ENCODE measurements at regions not wholly inside any gene's neighbourhood (a gene's known extent, or its start where the extent isn't known, plus 50 kb on each side); places are given as distances from the start of the nearest gene placed in this dataset.
"Not testable (repeated sequence)": the region's sequence is repeated elsewhere in the genome, so short reads cannot be mapped to it uniquely, and the experiment has no call there.

GRCh38 chr1:201637282-201638079 lies 98.6 kb downstream of the NAV1 start:
- no peak for DNase-seq (ENCODE audit: low spot score)
- no peaks in the 10 kb centered on the region for H3K9me3 Mint-ChIP-seq
- H3K27me3 Mint-ChIP-seq (ENCODE audit: low read depth) = peaks cover 2% of the 10 kb centered on the region
- H3K4me1 Mint-ChIP-seq (ENCODE audit: low read depth) = no peaks in the 10 kb centered on the region
- no peak overlapping the region for H3K4me3 Mint-ChIP-seq
- no peak overlapping the region for H3K27ac Mint-ChIP-seq
- no peaks in the 10 kb centered on the region for H3K36me3 Mint-ChIP-seq (ENCODE audit: low read depth)

GRCh38 chr1:201639391-201639790 lies 100.5 kb downstream of the NAV1 start:
- Mint-ChIP-seq H3K27ac (no peak overlapping the region), H3K9me3 (no peaks in the 10 kb centered on the region), H3K27me3 (ENCODE audit: low read depth) (no peaks in the 10 kb centered on the region), H3K36me3 (ENCODE audit: low read depth) (no peaks in the 10 kb centered on the region), H3K4me1 (ENCODE audit: low read depth) (no peaks in the 10 kb centered on the region), H3K4me3 (no peak overlapping the region)
- no peak for DNase-seq (ENCODE audit: low spot score)

GRCh38 chr1:201639826-201640225 lies 100.9 kb downstream of the NAV1 start:
- no peaks in the 10 kb centered on the region for H3K4me1 Mint-ChIP-seq (ENCODE audit: low read depth)
- no peaks in the 10 kb centered on the region for H3K9me3 Mint-ChIP-seq
- H3K4me3 Mint-ChIP-seq = no peak overlapping the region
- no peak for DNase-seq (ENCODE audit: low spot score)
- no peaks in the 10 kb centered on the region for H3K36me3 Mint-ChIP-seq (ENCODE audit: low read depth)
- H3K27me3 Mint-ChIP-seq (ENCODE audit: low read depth) = no peaks in the 10 kb centered on the region
- H3K27ac Mint-ChIP-seq = no peak overlapping the region

GRCh38 chr1:201640624-201641023 lies 101.7 kb downstream of the NAV1 start:
- Mint-ChIP-seq H3K36me3 (ENCODE audit: low read depth) (no peaks in the 10 kb centered on the region), H3K4me1 (ENCODE audit: low read depth) (no peaks in the 10 kb centered on the region), H3K4me3 (no peak overlapping the region), H3K27ac (no peak overlapping the region), H3K9me3 (no peaks in the 10 kb centered on the region), H3K27me3 (ENCODE audit: low read depth) (peaks cover under 1% of the 10 kb centered on the region)
- DNase-seq (ENCODE audit: low spot score) = no peak

- H3K36me3 Mint-ChIP-seq (ENCODE audit: low read depth) = no peaks in the 10 kb centered on the region
- H3K27me3 Mint-ChIP-seq (ENCODE audit: low read depth) = peaks cover 9% of the 10 kb centered on the region
- H3K9me3 Mint-ChIP-seq = no peaks in the 10 kb centered on the region
- no peak overlapping the region for H3K27ac Mint-ChIP-seq
- H3K4me3 Mint-ChIP-seq = no peak overlapping the region
- DNase-seq (ENCODE audit: low spot score) = no peak
- no peaks in the 10 kb centered on the region for H3K4me1 Mint-ChIP-seq (ENCODE audit: low read depth)
Observed at GRCh38 chr1:201641524-201642253, 102.8 kb downstream of the NAV1 start.

- H3K36me3 Mint-ChIP-seq (ENCODE audit: low read depth) = no peaks in the 10 kb centered on the region
- H3K27ac Mint-ChIP-seq = no peak overlapping the region
- no peaks in the 10 kb centered on the region for H3K4me1 Mint-ChIP-seq (ENCODE audit: low read depth)
- no peak overlapping the region for H3K4me3 Mint-ChIP-seq
- peaks cover 26% of the 10 kb centered on the region for H3K27me3 Mint-ChIP-seq (ENCODE audit: low read depth)
- no peaks in the 10 kb centered on the region for H3K9me3 Mint-ChIP-seq
- no peak for DNase-seq (ENCODE audit: low spot score)
Observed at GRCh38 chr1:201643835-201644104, 104.8 kb downstream of the NAV1 start.

GRCh38 chr1:201644197-201644596 lies 105.3 kb downstream of the NAV1 start:
- no peaks in the 10 kb centered on the region for H3K36me3 Mint-ChIP-seq (ENCODE audit: low read depth)
- H3K27ac Mint-ChIP-seq = no peak overlapping the region
- DNase-seq (ENCODE audit: low spot score) = no peak
- H3K27me3 Mint-ChIP-seq (ENCODE audit: low read depth) = peaks cover 27% of the 10 kb centered on the region
- no peaks in the 10 kb centered on the region for H3K4me1 Mint-ChIP-seq (ENCODE audit: low read depth)
- no peaks in the 10 kb centered on the region for H3K9me3 Mint-ChIP-seq
- no peak overlapping the region for H3K4me3 Mint-ChIP-seq

- H3K4me1 Mint-ChIP-seq (ENCODE audit: low read depth); H3K4me3 Mint-ChIP-seq; H3K27ac Mint-ChIP-seq; H3K9me3 Mint-ChIP-seq; DNase-seq (ENCODE audit: low spot score); H3K36me3 Mint-ChIP-seq (ENCODE audit: low read depth): not testable (repeated sequence)
- peaks cover 35% of the 10 kb centered on the region for H3K27me3 Mint-ChIP-seq (ENCODE audit: low read depth)
Observed at GRCh38 chr1:201645000-201645399, 106.1 kb downstream of the NAV1 start.

- no peak overlapping the region for H3K4me3 Mint-ChIP-seq
- H3K27me3 Mint-ChIP-seq (ENCODE audit: low read depth) = peaks cover 41% of the 10 kb centered on the region
- no peaks in the 10 kb centered on the region for H3K9me3 Mint-ChIP-seq
- H3K36me3 Mint-ChIP-seq (ENCODE audit: low read depth) = no peaks in the 10 kb centered on the region
- H3K27ac Mint-ChIP-seq = no peak overlapping the region
- no peaks in the 10 kb centered on the region for H3K4me1 Mint-ChIP-seq (ENCODE audit: low read depth)
- DNase-seq (ENCODE audit: low spot score) = no peak
Observed at GRCh38 chr1:201645956-201646355, 107.0 kb downstream of the NAV1 start.

GRCh38 chr1:201646411-201647022 lies 107.6 kb downstream of the NAV1 start:
- H3K27me3 Mint-ChIP-seq (ENCODE audit: low read depth) = peaks cover 46% of the 10 kb centered on the region
- no peak overlapping the region for H3K4me3 Mint-ChIP-seq
- H3K9me3 Mint-ChIP-seq = no peaks in the 10 kb centered on the region
- H3K36me3 Mint-ChIP-seq (ENCODE audit: low read depth) = no peaks in the 10 kb centered on the region
- no peaks in the 10 kb centered on the region for H3K4me1 Mint-ChIP-seq (ENCODE audit: low read depth)
- no peak overlapping the region for H3K27ac Mint-ChIP-seq
- no peak for DNase-seq (ENCODE audit: low spot score)

- H3K4me1 Mint-ChIP-seq (ENCODE audit: low read depth) = no peaks in the 10 kb centered on the region
- no peaks in the 10 kb centered on the region for H3K9me3 Mint-ChIP-seq
- DNase-seq (ENCODE audit: low spot score) = no peak
- no peaks in the 10 kb centered on the region for H3K36me3 Mint-ChIP-seq (ENCODE audit: low read depth)
- peaks cover 51% of the 10 kb centered on the region for H3K27me3 Mint-ChIP-seq (ENCODE audit: low read depth)
- H3K4me3 Mint-ChIP-seq = peak overlapping the region; percentile 34
- no peak overlapping the region for H3K27ac Mint-ChIP-seq
Observed at GRCh38 chr1:201647094-201647493, 108.2 kb downstream of the NAV1 start.

GRCh38 chr1:201647722-201648065 lies 108.8 kb downstream of the NAV1 start:
- no peaks in the 10 kb centered on the region for H3K36me3 Mint-ChIP-seq (ENCODE audit: low read depth)
- H3K27me3 Mint-ChIP-seq (ENCODE audit: low read depth) = peaks cover 51% of the 10 kb centered on the region
- no peaks in the 10 kb centered on the region for H3K9me3 Mint-ChIP-seq
- DNase-seq (ENCODE audit: low spot score) = no peak
- H3K27ac Mint-ChIP-seq = no peak overlapping the region
- peak overlapping the region; percentile 5 for H3K4me3 Mint-ChIP-seq
- H3K4me1 Mint-ChIP-seq (ENCODE audit: low read depth) = no peaks in the 10 kb centered on the region

- no peaks in the 10 kb centered on the region for H3K36me3 Mint-ChIP-seq (ENCODE audit: low read depth)
- H3K4me1 Mint-ChIP-seq (ENCODE audit: low read depth) = no peaks in the 10 kb centered on the region
- H3K27ac Mint-ChIP-seq = no peak overlapping the region
- H3K27me3 Mint-ChIP-seq (ENCODE audit: low read depth) = peaks cover 51% of the 10 kb centered on the region
- H3K9me3 Mint-ChIP-seq = no peaks in the 10 kb centered on the region
- DNase-seq (ENCODE audit: low spot score) = peak; percentile 5
- H3K4me3 Mint-ChIP-seq = no peak overlapping the region
Observed at GRCh38 chr1:201648066-201648906, 109.4 kb downstream of the NAV1 start.
